ENCODE measurements at regions not wholly inside any gene's neighbourhood (a gene's known extent, or its start where the extent isn't known, plus 50 kb on each side); places are given as distances from the start of the nearest gene placed in this dataset.

DNA sequence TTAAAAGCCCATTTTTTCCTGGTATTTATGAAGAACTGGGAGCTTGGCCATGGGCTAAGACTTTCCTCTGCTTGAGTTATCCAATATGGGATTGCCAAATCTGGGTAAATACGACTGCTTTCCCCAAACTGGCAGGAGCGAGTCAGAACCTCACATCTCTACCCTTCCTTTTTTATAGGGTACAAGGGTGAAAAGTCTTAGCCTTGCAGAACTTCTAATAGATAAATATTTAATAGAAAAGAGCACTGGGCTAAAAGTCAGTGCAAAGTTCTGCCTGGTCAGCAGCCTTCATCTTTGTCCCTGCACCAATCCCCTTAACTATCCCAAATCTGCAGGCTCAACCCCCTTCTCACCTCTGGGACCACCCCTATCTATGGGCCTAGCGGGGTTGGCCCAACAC, 61.6 kb upstream of the ACSL1 start (continued):
- TF ChIP-seq, protein P1, sequence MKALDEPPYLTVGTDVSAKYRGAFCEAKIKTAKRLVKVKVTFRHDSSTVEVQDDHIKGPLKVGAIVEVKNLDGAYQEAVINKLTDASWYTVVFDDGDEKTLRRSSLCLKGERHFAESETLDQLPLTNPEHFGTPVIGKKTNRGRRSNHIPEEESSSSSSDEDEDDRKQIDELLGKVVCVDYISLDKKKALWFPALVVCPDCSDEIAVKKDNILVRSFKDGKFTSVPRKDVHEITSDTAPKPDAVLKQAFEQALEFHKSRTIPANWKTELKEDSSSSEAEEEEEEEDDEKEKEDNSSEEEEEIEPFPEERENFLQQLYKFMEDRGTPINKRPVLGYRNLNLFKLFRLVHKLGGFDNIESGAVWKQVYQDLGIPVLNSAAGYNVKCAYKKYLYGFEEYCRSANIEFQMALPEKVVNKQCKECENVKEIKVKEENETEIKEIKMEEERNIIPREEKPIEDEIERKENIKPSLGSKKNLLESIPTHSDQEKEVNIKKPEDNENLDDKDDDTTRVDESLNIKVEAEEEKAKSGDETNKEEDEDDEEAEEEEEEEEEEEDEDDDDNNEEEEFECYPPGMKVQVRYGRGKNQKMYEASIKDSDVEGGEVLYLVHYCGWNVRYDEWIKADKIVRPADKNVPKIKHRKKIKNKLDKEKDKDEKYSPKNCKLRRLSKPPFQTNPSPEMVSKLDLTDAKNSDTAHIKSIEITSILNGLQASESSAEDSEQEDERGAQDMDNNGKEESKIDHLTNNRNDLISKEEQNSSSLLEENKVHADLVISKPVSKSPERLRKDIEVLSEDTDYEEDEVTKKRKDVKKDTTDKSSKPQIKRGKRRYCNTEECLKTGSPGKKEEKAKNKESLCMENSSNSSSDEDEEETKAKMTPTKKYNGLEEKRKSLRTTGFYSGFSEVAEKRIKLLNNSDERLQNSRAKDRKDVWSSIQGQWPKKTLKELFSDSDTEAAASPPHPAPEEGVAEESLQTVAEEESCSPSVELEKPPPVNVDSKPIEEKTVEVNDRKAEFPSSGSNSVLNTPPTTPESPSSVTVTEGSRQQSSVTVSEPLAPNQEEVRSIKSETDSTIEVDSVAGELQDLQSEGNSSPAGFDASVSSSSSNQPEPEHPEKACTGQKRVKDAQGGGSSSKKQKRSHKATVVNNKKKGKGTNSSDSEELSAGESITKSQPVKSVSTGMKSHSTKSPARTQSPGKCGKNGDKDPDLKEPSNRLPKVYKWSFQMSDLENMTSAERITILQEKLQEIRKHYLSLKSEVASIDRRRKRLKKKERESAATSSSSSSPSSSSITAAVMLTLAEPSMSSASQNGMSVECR (CRISPR knock-in tag; IDR thresholded peaks at IDR 0.05; ENCODE audit: borderline replicate concordance) = no peak
- TF ChIP-seq FOXK1 (CRISPR knock-in tag; IDR thresholded peaks at IDR 0.05) (no peak), SMAD3 (CRISPR knock-in tag; IDR thresholded peaks at IDR 0.05; ENCODE audit: borderline replicate concordance) (no peak)
- TF ChIP-seq, protein P2, sequence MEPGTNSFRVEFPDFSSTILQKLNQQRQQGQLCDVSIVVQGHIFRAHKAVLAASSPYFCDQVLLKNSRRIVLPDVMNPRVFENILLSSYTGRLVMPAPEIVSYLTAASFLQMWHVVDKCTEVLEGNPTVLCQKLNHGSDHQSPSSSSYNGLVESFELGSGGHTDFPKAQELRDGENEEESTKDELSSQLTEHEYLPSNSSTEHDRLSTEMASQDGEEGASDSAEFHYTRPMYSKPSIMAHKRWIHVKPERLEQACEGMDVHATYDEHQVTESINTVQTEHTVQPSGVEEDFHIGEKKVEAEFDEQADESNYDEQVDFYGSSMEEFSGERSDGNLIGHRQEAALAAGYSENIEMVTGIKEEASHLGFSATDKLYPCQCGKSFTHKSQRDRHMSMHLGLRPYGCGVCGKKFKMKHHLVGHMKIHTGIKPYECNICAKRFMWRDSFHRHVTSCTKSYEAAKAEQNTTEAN (CRISPR knock-in tag; IDR thresholded peaks at IDR 0.05) = no peak

DNA sequence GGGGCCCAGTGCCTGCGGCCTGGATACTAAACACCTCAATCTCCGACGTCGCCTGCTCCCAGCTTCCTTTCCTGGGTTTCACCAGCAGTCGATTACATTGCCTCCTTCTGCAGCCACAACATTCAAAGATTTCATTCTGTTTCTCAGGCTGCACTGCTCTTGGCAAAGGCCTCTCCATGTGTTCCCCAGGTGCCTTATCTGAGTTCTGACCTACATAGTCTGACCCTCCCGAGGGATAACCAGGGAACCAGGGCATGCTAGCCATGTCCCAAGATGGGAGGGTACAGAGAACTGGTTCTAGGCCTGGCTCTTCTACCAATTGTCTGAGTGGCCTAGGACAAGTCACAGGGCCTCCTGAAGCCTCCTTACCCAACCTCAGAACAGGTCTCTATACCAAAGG, 62.2 kb upstream of the ACSL1 start:
- POLR2A ChIA-PET = no interaction called here
- no peaks in the 10 kb centered on the region for H3K36me3 Mint-ChIP-seq
- H3K27me3 Mint-ChIP-seq (ENCODE audit: low read depth) = no peaks in the 10 kb centered on the region; the same call in 1 of the 2 replicates
- TF ChIP-seq ZNF317 (CRISPR knock-in tag; IDR thresholded peaks at IDR 0.05; ENCODE audit: borderline replicate concordance, low read depth) (no peak), NR2C2 (CRISPR knock-in tag; IDR thresholded peaks at IDR 0.05) (no peak), ELF4 (CRISPR knock-in tag; IDR thresholded peaks at IDR 0.05; ENCODE audit: low read depth) (no peak), JUN (CRISPR knock-in tag; IDR thresholded peaks at IDR 0.05) (no peak), RELA (CRISPR knock-in tag; IDR thresholded peaks at IDR 0.05; ENCODE audit: borderline replicate concordance) (no peak), TCF7 (CRISPR knock-in tag; IDR thresholded peaks at IDR 0.05; ENCODE audit: low read depth) (no peak), FOXK1 (CRISPR knock-in tag; IDR thresholded peaks at IDR 0.05) (no peak), ETV6 (CRISPR knock-in tag; IDR thresholded peaks at IDR 0.05) (no peak), ATF1 (CRISPR knock-in tag; IDR thresholded peaks at IDR 0.05) (no peak), HMGA2 (CRISPR knock-in tag; IDR thresholded peaks at IDR 0.05) (no peak)
- TF ChIP-seq, protein P3, sequence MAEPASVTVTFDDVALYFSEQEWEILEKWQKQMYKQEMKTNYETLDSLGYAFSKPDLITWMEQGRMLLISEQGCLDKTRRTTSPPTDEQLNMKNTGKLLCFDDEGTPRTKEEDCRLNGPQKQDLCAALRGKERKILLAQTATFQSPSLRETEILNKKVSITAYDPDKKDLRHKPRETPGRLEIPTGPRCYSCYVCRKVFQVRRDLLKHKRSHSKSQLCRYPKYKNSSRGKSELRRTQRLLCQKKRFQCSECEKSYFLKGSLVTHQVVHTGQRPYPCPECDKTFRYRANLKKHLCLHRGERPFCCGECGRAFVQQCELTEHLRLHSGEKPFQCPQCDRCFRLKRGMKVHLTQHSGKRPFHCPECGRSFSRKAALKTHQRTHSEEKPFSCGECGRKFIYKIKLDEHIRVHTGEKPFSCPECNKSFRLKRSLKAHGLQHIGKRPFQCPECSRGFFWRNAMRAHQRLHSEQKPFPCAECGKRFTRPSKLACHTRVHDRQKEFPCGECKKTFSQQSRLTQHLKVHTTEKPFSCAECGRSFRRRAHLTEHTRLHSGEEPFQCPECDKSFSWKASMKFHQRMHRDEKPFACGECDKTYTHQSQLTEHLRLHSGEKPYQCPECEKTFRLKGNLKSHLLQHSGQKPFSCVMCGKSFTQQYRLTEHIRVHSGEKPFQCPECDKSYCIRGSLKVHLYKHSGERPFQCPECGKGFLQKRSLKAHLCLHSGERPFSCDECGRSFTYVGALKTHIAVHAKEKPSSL (CRISPR knock-in tag; conservative IDR thresholded peaks at IDR 0.05) = no peak
- TF ChIP-seq, protein P4, sequence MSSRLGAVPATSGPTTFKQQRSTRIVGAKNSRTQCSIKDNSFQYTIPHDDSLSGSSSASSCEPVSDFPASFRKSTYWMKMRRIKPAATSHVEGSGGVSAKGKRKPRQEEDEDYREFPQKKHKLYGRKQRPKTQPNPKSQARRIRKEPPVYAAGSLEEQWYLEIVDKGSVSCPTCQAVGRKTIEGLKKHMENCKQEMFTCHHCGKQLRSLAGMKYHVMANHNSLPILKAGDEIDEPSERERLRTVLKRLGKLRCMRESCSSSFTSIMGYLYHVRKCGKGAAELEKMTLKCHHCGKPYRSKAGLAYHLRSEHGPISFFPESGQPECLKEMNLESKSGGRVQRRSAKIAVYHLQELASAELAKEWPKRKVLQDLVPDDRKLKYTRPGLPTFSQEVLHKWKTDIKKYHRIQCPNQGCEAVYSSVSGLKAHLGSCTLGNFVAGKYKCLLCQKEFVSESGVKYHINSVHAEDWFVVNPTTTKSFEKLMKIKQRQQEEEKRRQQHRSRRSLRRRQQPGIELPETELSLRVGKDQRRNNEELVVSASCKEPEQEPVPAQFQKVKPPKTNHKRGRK (CRISPR knock-in tag; IDR thresholded peaks at IDR 0.05; ENCODE audit: borderline replicate concordance) = no peak
- TF ChIP-seq, protein P5, sequence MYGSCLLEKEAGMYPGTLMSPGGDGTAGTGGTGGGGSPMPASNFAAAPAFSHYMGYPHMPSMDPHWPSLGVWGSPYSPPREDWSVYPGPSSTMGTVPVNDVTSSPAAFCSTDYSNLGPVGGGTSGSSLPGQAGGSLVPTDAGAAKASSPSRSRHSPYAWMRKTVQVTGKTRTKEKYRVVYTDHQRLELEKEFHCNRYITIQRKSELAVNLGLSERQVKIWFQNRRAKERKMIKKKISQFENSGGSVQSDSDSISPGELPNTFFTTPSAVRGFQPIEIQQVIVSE (CRISPR knock-in tag; IDR thresholded peaks at IDR 0.05; ENCODE audit: borderline replicate concordance) = no peak
- TF ChIP-seq, protein P6, sequence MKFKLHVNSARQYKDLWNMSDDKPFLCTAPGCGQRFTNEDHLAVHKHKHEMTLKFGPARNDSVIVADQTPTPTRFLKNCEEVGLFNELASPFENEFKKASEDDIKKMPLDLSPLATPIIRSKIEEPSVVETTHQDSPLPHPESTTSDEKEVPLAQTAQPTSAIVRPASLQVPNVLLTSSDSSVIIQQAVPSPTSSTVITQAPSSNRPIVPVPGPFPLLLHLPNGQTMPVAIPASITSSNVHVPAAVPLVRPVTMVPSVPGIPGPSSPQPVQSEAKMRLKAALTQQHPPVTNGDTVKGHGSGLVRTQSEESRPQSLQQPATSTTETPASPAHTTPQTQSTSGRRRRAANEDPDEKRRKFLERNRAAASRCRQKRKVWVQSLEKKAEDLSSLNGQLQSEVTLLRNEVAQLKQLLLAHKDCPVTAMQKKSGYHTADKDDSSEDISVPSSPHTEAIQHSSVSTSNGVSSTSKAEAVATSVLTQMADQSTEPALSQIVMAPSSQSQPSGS (CRISPR knock-in tag; IDR thresholded peaks at IDR 0.05; ENCODE audit: borderline replicate concordance, low read depth) = no peak
- TF ChIP-seq, protein P7, sequence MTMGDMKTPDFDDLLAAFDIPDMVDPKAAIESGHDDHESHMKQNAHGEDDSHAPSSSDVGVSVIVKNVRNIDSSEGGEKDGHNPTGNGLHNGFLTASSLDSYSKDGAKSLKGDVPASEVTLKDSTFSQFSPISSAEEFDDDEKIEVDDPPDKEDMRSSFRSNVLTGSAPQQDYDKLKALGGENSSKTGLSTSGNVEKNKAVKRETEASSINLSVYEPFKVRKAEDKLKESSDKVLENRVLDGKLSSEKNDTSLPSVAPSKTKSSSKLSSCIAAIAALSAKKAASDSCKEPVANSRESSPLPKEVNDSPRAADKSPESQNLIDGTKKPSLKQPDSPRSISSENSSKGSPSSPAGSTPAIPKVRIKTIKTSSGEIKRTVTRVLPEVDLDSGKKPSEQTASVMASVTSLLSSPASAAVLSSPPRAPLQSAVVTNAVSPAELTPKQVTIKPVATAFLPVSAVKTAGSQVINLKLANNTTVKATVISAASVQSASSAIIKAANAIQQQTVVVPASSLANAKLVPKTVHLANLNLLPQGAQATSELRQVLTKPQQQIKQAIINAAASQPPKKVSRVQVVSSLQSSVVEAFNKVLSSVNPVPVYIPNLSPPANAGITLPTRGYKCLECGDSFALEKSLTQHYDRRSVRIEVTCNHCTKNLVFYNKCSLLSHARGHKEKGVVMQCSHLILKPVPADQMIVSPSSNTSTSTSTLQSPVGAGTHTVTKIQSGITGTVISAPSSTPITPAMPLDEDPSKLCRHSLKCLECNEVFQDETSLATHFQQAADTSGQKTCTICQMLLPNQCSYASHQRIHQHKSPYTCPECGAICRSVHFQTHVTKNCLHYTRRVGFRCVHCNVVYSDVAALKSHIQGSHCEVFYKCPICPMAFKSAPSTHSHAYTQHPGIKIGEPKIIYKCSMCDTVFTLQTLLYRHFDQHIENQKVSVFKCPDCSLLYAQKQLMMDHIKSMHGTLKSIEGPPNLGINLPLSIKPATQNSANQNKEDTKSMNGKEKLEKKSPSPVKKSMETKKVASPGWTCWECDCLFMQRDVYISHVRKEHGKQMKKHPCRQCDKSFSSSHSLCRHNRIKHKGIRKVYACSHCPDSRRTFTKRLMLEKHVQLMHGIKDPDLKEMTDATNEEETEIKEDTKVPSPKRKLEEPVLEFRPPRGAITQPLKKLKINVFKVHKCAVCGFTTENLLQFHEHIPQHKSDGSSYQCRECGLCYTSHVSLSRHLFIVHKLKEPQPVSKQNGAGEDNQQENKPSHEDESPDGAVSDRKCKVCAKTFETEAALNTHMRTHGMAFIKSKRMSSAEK (CRISPR knock-in tag; IDR thresholded peaks at IDR 0.05; ENCODE audit: borderline replicate concordance) = no peak
- TF ChIP-seq, protein P8, sequence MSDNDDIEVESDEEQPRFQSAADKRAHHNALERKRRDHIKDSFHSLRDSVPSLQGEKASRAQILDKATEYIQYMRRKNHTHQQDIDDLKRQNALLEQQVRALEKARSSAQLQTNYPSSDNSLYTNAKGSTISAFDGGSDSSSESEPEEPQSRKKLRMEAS (CRISPR knock-in tag; IDR thresholded peaks at IDR 0.05) = no peak

More for the DNA sequence above, 62.2 kb upstream of the ACSL1 start:
- Mint-ChIP-seq H3K27ac (no peak overlapping the region), H3K9me3 (no peaks in the 10 kb centered on the region), H3K4me1 (peaks cover 3% of the 10 kb centered on the region; the same call in 1 of the 2 replicates), H3K4me3 (no peak overlapping the region)
- DNase-seq (ENCODE audit: low spot score) (no peak), ATAC-seq (no peak)
- CTCF ChIA-PET = no interaction called here
